ENCODE measurements at regions not wholly inside any gene's neighbourhood (a gene's known extent, or its start where the extent isn't known, plus 50 kb on each side); places are given as distances from the start of the nearest gene placed in this dataset.

GRCh38 chr2:204360218-204361007 lies 184.9 kb upstream of the PARD3B start:
- CTCF ChIA-PET = interaction anchor here (1.1 to 1.4 kb wide), 2 partner anchors 12 to 22 kb away, joined by 3 read pairs; no protein-coding TSS in a partner anchor
- POLR2A ChIA-PET = no interaction called here
- no peak for DNase-seq (ENCODE audit: extremely low spot score)
- TF ChIP-seq CTCF (IDR thresholded peaks at IDR 0.05; ENCODE audit: control extremely low read depth, extremely low read depth, low read depth, missing control alignments) = no peak

- ChIA-PET POLR2A (no interaction called here), CTCF (interaction anchor here (0.8 kb wide), 1 partner anchor 54 kb away, joined by 3 read pairs; no protein-coding TSS in a partner anchor)
- TF ChIP-seq CTCF (IDR thresholded peaks at IDR 0.05; ENCODE audit: control extremely low read depth, extremely low read depth, low read depth, missing control alignments) = no peak
- no peak for DNase-seq (ENCODE audit: extremely low spot score)
Observed at GRCh38 chr2:204361738-204362137, 183.5 kb upstream of the PARD3B start.

GRCh38 chr2:204362581-204362980 lies 182.7 kb upstream of the PARD3B start:
- ChIA-PET CTCF (interaction anchor here (1.0 to 1.4 kb wide), 2 partner anchors 19 to 58 kb away, joined by 3 read pairs; no protein-coding TSS in a partner anchor), POLR2A (no interaction called here)
- DNase-seq (ENCODE audit: extremely low spot score) = no peak
- no peak for TF ChIP-seq CTCF (IDR thresholded peaks at IDR 0.05; ENCODE audit: control extremely low read depth, extremely low read depth, low read depth, missing control alignments)

GRCh38 chr2:204363513-204363912 lies 181.8 kb upstream of the PARD3B start:
- ChIA-PET CTCF (interaction anchor here (1.4 kb wide), 2 partner anchors 44 to 59 kb away, joined by 3 read pairs; no protein-coding TSS in a partner anchor), POLR2A (no interaction called here)
- no peak for TF ChIP-seq CTCF (IDR thresholded peaks at IDR 0.05; ENCODE audit: control extremely low read depth, extremely low read depth, low read depth, missing control alignments)
- DNase-seq (ENCODE audit: extremely low spot score) = no peak

- POLR2A ChIA-PET = no interaction called here
- CTCF ChIA-PET = interaction anchor here (1.4 kb wide), 1 partner anchor 43 kb away, joined by 3 read pairs; no protein-coding TSS in a partner anchor
- TF ChIP-seq CTCF (IDR thresholded peaks at IDR 0.05; ENCODE audit: control extremely low read depth, extremely low read depth, low read depth, missing control alignments) = no peak
- DNase-seq (ENCODE audit: extremely low spot score) = no peak
Observed at GRCh38 chr2:204364860-204365535, 180.3 kb upstream of the PARD3B start.

GRCh38 chr2:204365811-204366210 lies 179.5 kb upstream of the PARD3B start:
- TF ChIP-seq CTCF (IDR thresholded peaks at IDR 0.05; ENCODE audit: control extremely low read depth, extremely low read depth, low read depth, missing control alignments) = no peak
- no peak for DNase-seq (ENCODE audit: extremely low spot score)
- ChIA-PET CTCF (no interaction called here), POLR2A (no interaction called here)

Data from GM10248 (cell line).